ENCODE measurements at regions not wholly inside any gene's neighbourhood (a gene's known extent, or its start where the extent isn't known, plus 50 kb on each side); places are given as distances from the start of the nearest gene placed in this dataset.

DNA sequence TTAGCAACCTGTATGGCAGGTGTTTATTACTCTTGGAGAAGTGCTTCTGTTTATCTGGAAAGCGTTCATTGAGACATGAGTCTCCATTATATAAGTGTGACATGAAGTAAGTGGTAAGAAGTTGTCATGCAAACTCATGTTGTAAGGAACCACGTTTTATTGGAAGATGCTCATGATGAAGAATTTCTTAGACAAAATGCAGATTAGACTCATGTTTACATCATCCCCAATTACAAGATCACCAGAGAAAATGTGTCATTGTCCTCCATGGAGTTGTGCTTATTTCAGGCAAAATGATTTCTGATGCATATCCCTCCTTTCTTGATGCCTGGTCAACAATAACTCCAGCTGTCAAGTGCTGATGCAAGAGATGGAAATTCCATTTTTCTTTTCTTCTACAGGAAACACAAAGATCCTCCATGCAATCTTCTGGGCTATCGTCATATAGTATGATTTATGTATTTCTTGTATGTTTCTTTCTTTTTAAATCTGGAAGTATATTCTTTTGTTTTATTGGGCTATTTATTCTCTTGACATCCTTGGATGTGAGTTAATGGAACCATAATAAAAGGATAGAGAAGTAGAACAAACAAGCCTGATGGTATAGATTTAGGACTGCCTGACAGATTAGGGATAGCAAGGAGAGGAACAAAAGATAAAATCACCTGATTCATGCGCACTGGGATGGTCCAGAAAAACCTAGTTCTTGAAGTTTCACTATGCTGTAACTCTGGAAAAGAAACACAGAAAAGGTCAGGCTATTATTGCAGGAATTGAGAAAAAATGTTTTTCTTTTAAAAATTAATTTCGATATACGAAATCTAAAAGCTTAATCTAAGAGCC, 50.7 kb upstream of the DIAPH3 start:
- TF ChIP-seq, protein P1, sequence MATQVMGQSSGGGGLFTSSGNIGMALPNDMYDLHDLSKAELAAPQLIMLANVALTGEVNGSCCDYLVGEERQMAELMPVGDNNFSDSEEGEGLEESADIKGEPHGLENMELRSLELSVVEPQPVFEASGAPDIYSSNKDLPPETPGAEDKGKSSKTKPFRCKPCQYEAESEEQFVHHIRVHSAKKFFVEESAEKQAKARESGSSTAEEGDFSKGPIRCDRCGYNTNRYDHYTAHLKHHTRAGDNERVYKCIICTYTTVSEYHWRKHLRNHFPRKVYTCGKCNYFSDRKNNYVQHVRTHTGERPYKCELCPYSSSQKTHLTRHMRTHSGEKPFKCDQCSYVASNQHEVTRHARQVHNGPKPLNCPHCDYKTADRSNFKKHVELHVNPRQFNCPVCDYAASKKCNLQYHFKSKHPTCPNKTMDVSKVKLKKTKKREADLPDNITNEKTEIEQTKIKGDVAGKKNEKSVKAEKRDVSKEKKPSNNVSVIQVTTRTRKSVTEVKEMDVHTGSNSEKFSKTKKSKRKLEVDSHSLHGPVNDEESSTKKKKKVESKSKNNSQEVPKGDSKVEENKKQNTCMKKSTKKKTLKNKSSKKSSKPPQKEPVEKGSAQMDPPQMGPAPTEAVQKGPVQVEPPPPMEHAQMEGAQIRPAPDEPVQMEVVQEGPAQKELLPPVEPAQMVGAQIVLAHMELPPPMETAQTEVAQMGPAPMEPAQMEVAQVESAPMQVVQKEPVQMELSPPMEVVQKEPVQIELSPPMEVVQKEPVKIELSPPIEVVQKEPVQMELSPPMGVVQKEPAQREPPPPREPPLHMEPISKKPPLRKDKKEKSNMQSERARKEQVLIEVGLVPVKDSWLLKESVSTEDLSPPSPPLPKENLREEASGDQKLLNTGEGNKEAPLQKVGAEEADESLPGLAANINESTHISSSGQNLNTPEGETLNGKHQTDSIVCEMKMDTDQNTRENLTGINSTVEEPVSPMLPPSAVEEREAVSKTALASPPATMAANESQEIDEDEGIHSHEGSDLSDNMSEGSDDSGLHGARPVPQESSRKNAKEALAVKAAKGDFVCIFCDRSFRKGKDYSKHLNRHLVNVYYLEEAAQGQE (IDR thresholded peaks at IDR 0.05; ENCODE audit: low read depth) = no peak
- no peak for TF ChIP-seq TAF1 (IDR thresholded peaks at IDR 0.05; ENCODE audit: low read depth)
- TF ChIP-seq YY1 (IDR thresholded peaks at IDR 0.05; ENCODE audit: low read depth) = no peak
- no peak for TF ChIP-seq EP300 (IDR thresholded peaks at IDR 0.05; ENCODE audit: borderline replicate concordance)
- TF ChIP-seq EGR1 (IDR thresholded peaks at IDR 0.05) = no peak
- TF ChIP-seq TCF12 (IDR thresholded peaks at IDR 0.05; ENCODE audit: low read depth) = no peak
- no peak for TF ChIP-seq CREB1 (IDR thresholded peaks at IDR 0.05; ENCODE audit: low read depth)
- TF ChIP-seq FOXM1 (IDR thresholded peaks at IDR 0.05; ENCODE audit: borderline replicate concordance, low read depth) = no peak
- TF ChIP-seq NFIC (IDR thresholded peaks at IDR 0.05) = no peak
- no peak for TF ChIP-seq ZBTB7A (IDR thresholded peaks at IDR 0.05; ENCODE audit: low read depth)
- no peak for TF ChIP-seq RAD21 (IDR thresholded peaks at IDR 0.05; ENCODE audit: low read depth)
- no peak for TF ChIP-seq TEAD4 (IDR thresholded peaks at IDR 0.05)
- TF ChIP-seq, protein P2, sequence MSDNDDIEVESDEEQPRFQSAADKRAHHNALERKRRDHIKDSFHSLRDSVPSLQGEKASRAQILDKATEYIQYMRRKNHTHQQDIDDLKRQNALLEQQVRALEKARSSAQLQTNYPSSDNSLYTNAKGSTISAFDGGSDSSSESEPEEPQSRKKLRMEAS (IDR thresholded peaks at IDR 0.05) = no peak
- TF ChIP-seq USF1 (IDR thresholded peaks at IDR 0.05) = no peak
- no peak for TF ChIP-seq CEBPB (IDR thresholded peaks at IDR 0.05)

GRCh38 chr13:60220072-60220471, 56.3 kb upstream of the DIAPH3 start:
- TF ChIP-seq FOXM1 (IDR thresholded peaks at IDR 0.05; ENCODE audit: borderline replicate concordance, low read depth) (no peak), USF1 (IDR thresholded peaks at IDR 0.05) (no peak), TCF12 (IDR thresholded peaks at IDR 0.05; ENCODE audit: low read depth) (no peak), NFIC (IDR thresholded peaks at IDR 0.05) (no peak), RAD21 (IDR thresholded peaks at IDR 0.05; ENCODE audit: low read depth) (no peak), CREB1 (IDR thresholded peaks at IDR 0.05; ENCODE audit: low read depth) (no peak), CEBPB (IDR thresholded peaks at IDR 0.05) (no peak), ZBTB7A (IDR thresholded peaks at IDR 0.05; ENCODE audit: low read depth) (no peak), TEAD4 (IDR thresholded peaks at IDR 0.05) (no peak), EGR1 (IDR thresholded peaks at IDR 0.05) (no peak), YY1 (IDR thresholded peaks at IDR 0.05; ENCODE audit: low read depth) (no peak), TAF1 (IDR thresholded peaks at IDR 0.05; ENCODE audit: low read depth) (no peak), EP300 (IDR thresholded peaks at IDR 0.05; ENCODE audit: borderline replicate concordance) (no peak)
- TF ChIP-seq, protein P1 (IDR thresholded peaks at IDR 0.05; ENCODE audit: low read depth) = no peak
- TF ChIP-seq, protein P2 (IDR thresholded peaks at IDR 0.05) = no peak

- no peak for TF ChIP-seq YY1 (IDR thresholded peaks at IDR 0.05; ENCODE audit: low read depth)
- no peak for TF ChIP-seq TEAD4 (IDR thresholded peaks at IDR 0.05)
- TF ChIP-seq EGR1 (IDR thresholded peaks at IDR 0.05) = no peak
- TF ChIP-seq NFIC (IDR thresholded peaks at IDR 0.05) = no peak
These were observed 57.9 kb upstream of the DIAPH3 start for GRCh38 chr13:60221581-60221980.

DNA sequence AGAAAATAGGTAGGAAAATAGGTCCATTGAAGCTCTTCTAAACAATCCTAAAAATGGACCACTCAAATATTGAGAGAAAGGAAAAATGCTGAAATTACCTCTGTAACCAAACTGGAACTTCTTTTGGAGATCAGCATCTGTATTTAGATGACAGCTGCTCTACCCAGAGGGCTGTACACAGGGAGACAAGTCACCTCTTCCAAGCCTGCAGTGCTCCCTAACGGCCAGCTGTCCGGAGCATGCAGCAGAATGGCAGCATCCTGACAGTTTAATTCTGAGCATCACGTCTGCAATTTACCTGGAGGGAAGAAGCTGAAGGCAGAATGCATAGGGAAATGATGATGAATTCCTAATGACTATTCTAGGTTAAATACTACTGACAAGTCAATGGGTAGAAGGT, 62.8 kb upstream of the DIAPH3 start:
- TF ChIP-seq RAD21 (IDR thresholded peaks at IDR 0.05; ENCODE audit: low read depth) (peak; percentile 24; the same call in 1 of the 2 replicates), YY1 (IDR thresholded peaks at IDR 0.05; ENCODE audit: low read depth) (no peak)

DNA sequence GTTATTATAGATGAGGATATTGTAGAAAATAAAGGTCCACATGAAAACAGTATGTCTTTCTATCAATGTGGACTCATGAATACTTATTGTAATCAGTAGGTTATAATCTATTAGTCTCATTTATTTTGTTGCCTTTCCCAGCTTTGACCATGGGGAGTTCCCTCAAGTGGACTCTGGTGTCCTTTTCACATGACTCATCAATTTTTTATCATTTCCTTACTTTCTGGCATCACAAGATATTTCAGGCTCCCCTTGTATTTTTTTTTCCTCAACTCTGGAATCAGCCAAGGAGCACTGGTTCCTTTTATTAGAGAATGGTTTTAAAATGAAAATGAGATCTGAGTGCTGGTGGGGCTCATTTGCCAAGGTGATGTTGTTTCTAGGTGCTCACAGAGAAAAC, 63.4 kb upstream of the DIAPH3 start:
- no peak for TF ChIP-seq TCF12 (IDR thresholded peaks at IDR 0.05; ENCODE audit: low read depth)
- TF ChIP-seq, protein P1 (IDR thresholded peaks at IDR 0.05; ENCODE audit: low read depth) = no peak
- no peak for TF ChIP-seq CEBPB (IDR thresholded peaks at IDR 0.05)
- TF ChIP-seq USF1 (IDR thresholded peaks at IDR 0.05) = no peak
- TF ChIP-seq CREB1 (IDR thresholded peaks at IDR 0.05; ENCODE audit: low read depth) = no peak
- TF ChIP-seq EGR1 (IDR thresholded peaks at IDR 0.05) = no peak
- TF ChIP-seq, protein P2 (IDR thresholded peaks at IDR 0.05) = no peak
- TF ChIP-seq RAD21 (IDR thresholded peaks at IDR 0.05; ENCODE audit: low read depth) = no peak
- no peak for TF ChIP-seq EP300 (IDR thresholded peaks at IDR 0.05; ENCODE audit: borderline replicate concordance)
- TF ChIP-seq TEAD4 (IDR thresholded peaks at IDR 0.05) = no peak
- no peak for TF ChIP-seq NFIC (IDR thresholded peaks at IDR 0.05)
- TF ChIP-seq TAF1 (IDR thresholded peaks at IDR 0.05; ENCODE audit: low read depth) = no peak
- no peak for TF ChIP-seq FOXM1 (IDR thresholded peaks at IDR 0.05; ENCODE audit: borderline replicate concordance, low read depth)
- no peak for TF ChIP-seq ZBTB7A (IDR thresholded peaks at IDR 0.05; ENCODE audit: low read depth)
- no peak for TF ChIP-seq YY1 (IDR thresholded peaks at IDR 0.05; ENCODE audit: low read depth)

Measured in Ishikawa (cell line).